Stomach (tissue), 4 donors: ENCODE measurements at regions not wholly inside any gene's neighbourhood (a gene's known extent, or its start where the extent isn't known, plus 50 kb on each side); places are given as distances from the start of the nearest gene placed in this dataset.

Source experiments
- EP300 ChIP-seq: sonication (generic); formaldehyde crosslinking; IDR thresholded peaks from one replicate; pipeline ENCODE4 v1.6.1; 2017; ENCODE audit warnings: antibody characterized with exemption
- POLR2A ChIP-seq, 4 donors: fragments of 450-650 bp; IDR thresholded peaks; one replicate each; pipeline ENCODE4 v1.6.1; 2016; ENCODE audit warnings: antibody characterized with exemption in 4 of 4, control low read depth in 2 of 4, mild to moderate bottlenecking in 1 of 4, moderate library complexity in 1 of 4
- POLR2AphosphoS5 ChIP-seq, 3 donors: sonication (generic); formaldehyde crosslinking; IDR thresholded peaks; one replicate each; pipeline ENCODE4 v1.6.1; 2016; ENCODE audit warnings: antibody characterized with exemption in 3 of 3
- TF ChIP-seq, protein P1 (sequence below), 7 experiments: fragments of 450-650 bp in 4 of 7; fragments of 200-600 bp in 3 of 7; sonication (generic) in 3 of 7; IDR thresholded peaks; one replicate each; pipeline ENCODE4 v1.5.1; 2016 to 2019; ENCODE audit warnings: antibody characterized with exemption in 7 of 7, control low read depth in 2 of 7, mild to moderate bottlenecking in 1 of 7

DNA sequence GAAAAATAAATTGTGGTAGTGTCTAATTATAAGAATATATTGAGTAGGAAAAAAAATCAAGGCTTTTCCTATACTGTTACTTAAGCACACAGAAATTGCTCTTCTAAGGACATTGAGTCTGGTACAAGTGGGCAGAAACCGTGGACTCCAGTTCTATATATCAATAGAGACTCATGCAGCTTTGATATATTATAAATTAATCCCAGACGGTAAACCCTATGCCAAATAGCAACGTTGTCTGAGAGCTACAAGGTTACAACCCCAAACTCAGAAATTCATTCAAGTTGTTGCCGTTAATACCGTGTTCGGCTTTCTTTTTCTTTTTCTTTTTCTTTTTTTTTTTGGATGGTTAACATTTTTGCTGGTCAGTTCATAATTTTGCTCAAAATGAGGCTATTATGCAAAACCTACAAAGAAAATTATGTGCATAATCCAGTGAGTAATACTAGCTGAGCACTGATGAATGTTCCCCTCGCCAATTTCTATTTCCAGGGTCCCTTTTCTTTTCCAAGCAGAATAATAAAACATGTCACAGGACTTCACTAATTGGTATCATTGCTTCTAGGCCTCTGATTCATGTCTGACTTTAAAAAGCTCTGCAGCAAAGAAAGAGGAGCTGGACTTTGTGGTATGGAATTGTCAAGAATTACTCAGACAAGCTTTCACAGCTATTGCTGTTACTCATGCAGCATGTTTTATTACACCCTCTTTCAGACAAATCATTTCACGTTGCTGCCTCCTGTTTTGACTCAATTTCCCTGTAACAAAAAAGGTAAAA is 737.7 kb downstream of the NLGN4X start:
- TF ChIP-seq, protein P1, sequence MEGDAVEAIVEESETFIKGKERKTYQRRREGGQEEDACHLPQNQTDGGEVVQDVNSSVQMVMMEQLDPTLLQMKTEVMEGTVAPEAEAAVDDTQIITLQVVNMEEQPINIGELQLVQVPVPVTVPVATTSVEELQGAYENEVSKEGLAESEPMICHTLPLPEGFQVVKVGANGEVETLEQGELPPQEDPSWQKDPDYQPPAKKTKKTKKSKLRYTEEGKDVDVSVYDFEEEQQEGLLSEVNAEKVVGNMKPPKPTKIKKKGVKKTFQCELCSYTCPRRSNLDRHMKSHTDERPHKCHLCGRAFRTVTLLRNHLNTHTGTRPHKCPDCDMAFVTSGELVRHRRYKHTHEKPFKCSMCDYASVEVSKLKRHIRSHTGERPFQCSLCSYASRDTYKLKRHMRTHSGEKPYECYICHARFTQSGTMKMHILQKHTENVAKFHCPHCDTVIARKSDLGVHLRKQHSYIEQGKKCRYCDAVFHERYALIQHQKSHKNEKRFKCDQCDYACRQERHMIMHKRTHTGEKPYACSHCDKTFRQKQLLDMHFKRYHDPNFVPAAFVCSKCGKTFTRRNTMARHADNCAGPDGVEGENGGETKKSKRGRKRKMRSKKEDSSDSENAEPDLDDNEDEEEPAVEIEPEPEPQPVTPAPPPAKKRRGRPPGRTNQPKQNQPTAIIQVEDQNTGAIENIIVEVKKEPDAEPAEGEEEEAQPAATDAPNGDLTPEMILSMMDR (IDR thresholded peaks at IDR 0.05): no peak
- TF ChIP-seq POLR2AphosphoS5 (IDR thresholded peaks at IDR 0.05) (no peak), POLR2A (IDR thresholded peaks at IDR 0.05) (no peak), EP300 (no peak)
